Psoas muscle (tissue), 7 donors: ENCODE measurements at regions not wholly inside any gene's neighbourhood (a gene's known extent, or its start where the extent isn't known, plus 50 kb on each side); places are given as distances from the start of the nearest gene placed in this dataset.

ENCODE experiments used
- ATAC-seq, 4 donors: fragments of 200-7000 bp; cut with Tn5 transposase; one replicate each; pipeline ENCODE4 v1.9.1; 2020; ENCODE audit warnings: moderate library complexity in 3 of 4, mild to moderate bottlenecking in 2 of 4
- DNase-seq, 2 donors: peaks; one replicate each; pipeline ENCODE4 v3.0.0-alpha.2; 2020
- H3K27ac ChIP-seq: fragments of 200-600 bp; one replicate; pipeline ENCODE4 v1.8.0; 2022
- H3K27me3 ChIP-seq, 3 donors: fragments of 200-600 bp in 1 of 3; one replicate each; pipeline versions ENCODE4 v1.6.1 to v1.8.0; 2013 to 2022; ENCODE audit warnings: low read length in 2 of 3, mild to moderate bottlenecking in 2 of 3, moderate library complexity in 1 of 3; ENCODE audit not compliant: insufficient read depth in 3 of 3
- H3K36me3 ChIP-seq, 2 donors: fragments of 200-600 bp in 1 of 2; one replicate each; pipeline versions ENCODE4 v1.6.1 to v1.8.0; 2013 to 2022; ENCODE audit warnings: low read depth in 1 of 2, mild to moderate bottlenecking in 1 of 2, moderate library complexity in 1 of 2; ENCODE audit not compliant: insufficient read depth in 1 of 2
- H3K4me1 ChIP-seq: fragments of 200-600 bp; one replicate; pipeline ENCODE4 v1.8.0; 2022
- H3K4me3 ChIP-seq: fragments of 200-600 bp; one replicate; pipeline ENCODE4 v1.8.0; 2022; ENCODE audit warnings: mild to moderate bottlenecking
- H3K9me3 ChIP-seq: fragments of 200-600 bp; one replicate; pipeline ENCODE4 v1.8.0; 2022
- CTCF ChIP-seq: fragments of 200-600 bp; IDR thresholded peaks from one replicate; pipeline ENCODE4 v1.8.0; 2022; ENCODE audit warnings: antibody characterized with exemption
- WGBS, 3 donors: extraction: QIAGEN DNeasy Blood & Tissue Kit; methylation state at CpG; one replicate each; pipeline versions ENCODE4 v1.1.6 to v1.1.7; 2013; 5-methylcytosine and 5-hydroxymethylcytosine counted together
- intact Hi-C, 2 donors: fragments of 100-400 bp; cut with DNase I; formaldehyde crosslinking; loops; one replicate each; pipeline versions ENCODE4 v1.11.0 to v1.14.2; 2022
- donor health status: healthy with polysubstance abuse.
- donor health status: DM: no; HTN: no; CAD: no; lungs with moderate emphysema.
- donor health status: Bipolar disorder and iron deficiency.
- donor health status: healthy.
- donor health status: DM: yes; HTN: yes; CAD: no.
- donor health status: DM: no; HTN: no; CAD: no.
- donor health status: DM: yes; HTN: yes; CAD: no.

DNA sequence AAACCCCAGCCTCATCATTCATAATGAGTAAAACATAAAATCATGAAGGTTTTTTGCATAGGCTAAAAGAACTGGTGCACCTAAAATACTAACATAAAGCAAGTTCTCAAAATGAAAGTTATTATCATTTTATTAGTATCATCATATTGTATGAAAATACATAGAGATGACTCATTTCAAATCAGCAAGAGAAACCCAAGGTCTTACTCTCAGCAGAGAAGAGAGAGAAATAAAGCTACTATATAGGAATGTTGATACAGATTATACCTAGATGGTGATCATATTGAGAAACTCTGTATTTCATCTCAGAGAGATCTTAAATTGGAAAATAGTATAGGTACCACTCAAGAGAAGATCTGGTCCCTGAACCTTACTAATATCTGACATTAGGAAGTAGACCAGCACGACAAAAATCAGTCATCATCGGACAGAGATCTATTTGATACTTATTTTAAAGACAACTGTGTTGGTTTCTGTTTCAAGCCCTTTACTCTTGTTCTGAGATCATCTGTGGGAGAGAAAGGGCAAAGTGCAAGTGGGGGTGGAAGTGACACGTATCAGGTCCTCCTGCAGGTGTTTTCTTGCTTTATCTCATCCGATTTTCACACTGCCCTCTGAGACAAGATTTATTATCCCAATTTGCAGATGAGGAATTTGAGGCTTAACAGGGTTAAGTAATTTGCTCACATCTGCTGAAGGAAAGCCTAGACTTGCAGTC is 532.3 kb downstream of the MAFB start:
- intact Hi-C loops: no loop called here

GRCh38 chr20:40154514-40154913 is 534.5 kb downstream of the MAFB start:
- 62 to 81% (median 63%) methylated on average over 2 of the region's 2 CpGs for WGBS, 3 donors
- no peak for ATAC-seq
- H3K9me3 ChIP-seq: no peaks in the 10 kb centered on the region

More for the DNA sequence above, 532.3 kb downstream of the MAFB start:
- Histone ChIP-seq H3K27ac (no peak overlapping the region), H3K36me3 (no peaks in the 10 kb centered on the region), H3K9me3 (no peaks in the 10 kb centered on the region), H3K27me3 (no peaks in the 10 kb centered on the region), H3K4me3 (no peak overlapping the region), H3K4me1 (no peaks in the 10 kb centered on the region)
- no peak for ATAC-seq
- TF ChIP-seq CTCF: no peak
- 42 to 46% (median 45%) methylated on average over 4 of the region's 4 CpGs for whole genome bisulfite sequencing, 3 donors
- DNase-seq: no peak

DNA sequence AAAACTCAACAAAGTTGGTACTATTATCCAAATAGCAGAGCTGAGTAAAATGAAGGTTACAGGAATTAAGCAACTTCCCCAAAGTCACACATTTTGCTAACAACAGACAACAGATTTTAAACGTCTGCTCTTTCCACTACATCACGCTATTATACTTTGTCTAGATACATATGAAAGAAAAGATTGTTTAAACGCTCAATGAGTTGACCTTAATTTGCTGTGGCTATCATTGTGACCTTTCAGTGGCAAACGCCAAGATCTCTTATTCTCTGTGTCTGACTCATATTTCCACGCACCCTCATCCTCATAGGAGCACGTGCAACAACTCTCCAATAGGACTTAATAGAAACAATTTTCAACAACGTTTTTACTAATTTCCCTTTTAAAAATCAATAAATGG is 540.1 kb downstream of the MAFB start:
- 64 to 78% (median 67%) methylated on average over 7 of the region's 7 CpGs for WGBS, 3 donors
- Histone ChIP-seq H3K4me3 (no peak overlapping the region), H3K4me1 (no peaks in the 10 kb centered on the region), H3K27me3 (no peaks in the 10 kb centered on the region), H3K9me3 (no peaks in the 10 kb centered on the region), H3K36me3 (no peaks in the 10 kb centered on the region), H3K27ac (no peak overlapping the region)
- intact Hi-C loops: no loop called here
- TF ChIP-seq CTCF: no peak
- ATAC-seq (no peak), DNase-seq (no peak)

More at GRCh38 chr20:40154514-40154913, 534.5 kb downstream of the MAFB start:
- no peak for TF ChIP-seq CTCF
- H3K4me3 ChIP-seq: no peak overlapping the region
- H3K36me3 ChIP-seq: no peaks in the 10 kb centered on the region
- H3K4me1 ChIP-seq: no peaks in the 10 kb centered on the region
- intact Hi-C loops: no loop called here
- no peaks in the 10 kb centered on the region for H3K27me3 ChIP-seq
- no peak for DNase-seq
- no peak overlapping the region for H3K27ac ChIP-seq

GRCh38 chr20:40146071-40146470 is 543.0 kb downstream of the MAFB start:
- Histone ChIP-seq H3K9me3 (no peaks in the 10 kb centered on the region), H3K27me3 (no peaks in the 10 kb centered on the region), H3K4me3 (no peak overlapping the region), H3K4me1 (no peaks in the 10 kb centered on the region), H3K27ac (no peak overlapping the region), H3K36me3 (no peaks in the 10 kb centered on the region)
- ATAC-seq: no peak
- intact Hi-C loops: no loop called here
- no peak for TF ChIP-seq CTCF
- DNase-seq: no peak

DNA sequence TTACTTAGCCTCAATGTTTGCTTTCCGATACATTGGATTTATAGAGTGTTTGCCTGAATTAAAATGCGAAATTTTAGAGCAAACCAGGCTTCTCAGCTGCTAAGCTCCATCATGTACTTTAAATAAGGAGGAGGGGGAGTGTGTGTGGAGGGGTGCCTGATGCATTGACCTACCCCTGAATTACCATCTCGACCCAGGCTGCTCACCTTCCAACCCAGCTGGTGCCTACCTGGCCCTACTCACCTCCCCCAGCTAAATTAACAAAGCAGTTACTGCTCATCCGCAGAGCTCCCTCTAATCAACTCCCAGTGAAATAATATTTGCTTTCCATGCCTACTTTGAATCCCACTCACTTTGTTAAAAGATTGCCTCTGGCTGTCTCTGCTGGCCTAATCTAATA is 544.5 kb downstream of the MAFB start:
- TF ChIP-seq CTCF: no peak
- H3K36me3 ChIP-seq: no peaks in the 10 kb centered on the region
- WGBS, 3 donors: 77 to 90% (median 85%) methylated on average over 4 of the region's 4 CpGs
- H3K27me3 ChIP-seq: no peaks in the 10 kb centered on the region
- ATAC-seq: no peak
- no peak overlapping the region for H3K4me3 ChIP-seq
- H3K4me1 ChIP-seq: no peaks in the 10 kb centered on the region
- DNase-seq: no peak
- no peak overlapping the region for H3K27ac ChIP-seq
- no peaks in the 10 kb centered on the region for H3K9me3 ChIP-seq
- intact Hi-C loops: no loop called here
